K562 (cell line): ENCODE measurements at regions not wholly inside any gene's neighbourhood (a gene's known extent, or its start where the extent isn't known, plus 50 kb on each side); places are given as distances from the start of the nearest gene placed in this dataset.

Source experiments
- ATAC-seq: fragments of 200-7000 bp; cut with Tn5 transposase; 3 replicates; pipeline ENCODE4 v1.9.1; 2020; ENCODE audit warnings: moderate library complexity
- BruUV-seq: library from RNA; stranded (reverse); fragments of 400-500 nt; replicated peaks from 2 replicates; lab custom pipeline; 2021; lab: Mats Ljungman, UMichigan
- CTCF ChIA-PET: fragments of 300-600 bp; formaldehyde crosslinking; extraction: SDS; loops from one replicate; lab custom pipeline; 2021; ENCODE audit warnings: low intra/inter-chr PET ratio; lab: Yijun Ruan, JAX
- POLR2A ChIA-PET: fragments of 300-600, 350-650 bp; sonication (Branson Sonifier 250); formaldehyde crosslinking; extraction: SDS; loops from one replicate; lab custom pipeline; 2021; ENCODE audit warnings: antibody characterized with exemption, inconsistent platforms; lab: Yijun Ruan, JAX
- DNase-seq, 4 experiments: peaks; one replicate each; pipeline versions ENCODE4 v3.0.0 to v3.0.0-alpha.2; 2011 to 2018; ENCODE audit warnings: low spot score in 3 of 4, mixed read lengths in 3 of 4; ENCODE audit errors: extremely low read depth in 1 of 4
- FAIRE-seq: peaks from 2 replicates; lab custom pipeline; 2011; peaks lifted over from hg19 to GRCh38; lab: Jason Lieb, UNC
- H2AFZ ChIP-seq: 2 replicates; pipeline ENCODE4 v1.6.0; 2011; ENCODE audit warnings: low read depth, low read length, control low read depth, inconsistent platforms
- H3K27ac ChIP-seq: fragments of 200-600 bp; 3 replicates; pipeline ENCODE4 v1.8.0; 2011; ENCODE audit warnings: low read depth, mild to moderate bottlenecking, control low read depth, inconsistent platforms, low read length, moderate library complexity, mixed read lengths; ENCODE audit errors: extremely low read depth
- H3K27me3 ChIP-seq, 2 experiments: fragments of 300-600 bp in 1 of 2; 2 replicates in 1 of 2; 3 replicates in 1 of 2; pipeline versions ENCODE4 v1.6.0 to v1.8.0; 2011; ENCODE audit warnings: inconsistent platforms in 2 of 2, low read length in 2 of 2, mild to moderate bottlenecking in 1 of 2, mixed read lengths in 1 of 2, moderate library complexity in 1 of 2; ENCODE audit not compliant: control insufficient read depth in 2 of 2, insufficient read depth in 2 of 2
- H3K36me3 ChIP-seq: fragments of 300-600 bp; 3 replicates; pipeline ENCODE4 v1.8.0; 2011; ENCODE audit warnings: mild to moderate bottlenecking, low read length, inconsistent platforms; ENCODE audit not compliant: control insufficient read depth, insufficient read depth
- H3K4me1 ChIP-seq, 2 experiments: fragments of 200-600 bp in 1 of 2; replicated peaks in 1 of 2; 2 replicates in 1 of 2; 3 replicates in 1 of 2; pipeline versions ENCODE4 v1.5.1 to v1.8.0; 2011; ENCODE audit warnings: inconsistent platforms in 2 of 2, low read length in 2 of 2, mild to moderate bottlenecking in 1 of 2, mixed read lengths in 1 of 2, moderate library complexity in 1 of 2; ENCODE audit not compliant: control insufficient read depth in 2 of 2, insufficient read depth in 2 of 2
- H3K4me2 ChIP-seq: 2 replicates; pipeline ENCODE4 v1.6.1; 2011; ENCODE audit warnings: low read length, control low read depth, inconsistent platforms, mixed read lengths; ENCODE audit not compliant: insufficient read depth
- H3K4me3 ChIP-seq: fragments of 200-600 bp; sonication (generic), shearing (Covaris generic); 2 replicates; pipeline ENCODE4 v1.5.1; 2016; ENCODE audit warnings: control low read depth, inconsistent platforms
- H3K79me2 ChIP-seq: fragments of 200-600 bp; 3 replicates; pipeline ENCODE4 v1.8.0; 2011; ENCODE audit warnings: low read length, inconsistent platforms; ENCODE audit not compliant: control insufficient read depth, insufficient read depth
- H3K9ac ChIP-seq, 2 experiments: 2 replicates each; pipeline versions ENCODE4 v1.6.0 to v1.6.1; 2011; ENCODE audit warnings: low read depth in 2 of 2, low read length in 2 of 2, control low read depth in 1 of 2, inconsistent platforms in 1 of 2, mild to moderate bottlenecking in 1 of 2, mixed read lengths in 1 of 2; ENCODE audit not compliant: insufficient read depth in 1 of 2
- H3K9me1 ChIP-seq: one replicate; pipeline ENCODE4 v1.6.0; 2011; ENCODE audit warnings: inconsistent platforms, mild to moderate bottlenecking, low read length, moderate library complexity; ENCODE audit not compliant: control insufficient read depth, insufficient read depth
- H3K9me3 ChIP-seq: replicated peaks from 2 replicates; pipeline ENCODE4 v1.5.1; 2011; ENCODE audit warnings: low read depth, low read length, inconsistent platforms; ENCODE audit not compliant: control insufficient read depth, insufficient read depth
- H4K20me1 ChIP-seq: replicated peaks from 2 replicates; pipeline ENCODE4 v1.6.1; 2011; ENCODE audit warnings: low read length, inconsistent platforms, mixed read lengths; ENCODE audit not compliant: control insufficient read depth, insufficient read depth
- C11orf30 ChIP-seq: fragments of 450-650 bp; IDR thresholded peaks from 2 replicates; pipeline ENCODE4 v1.6.1; 2016; ENCODE audit warnings: low read depth, mild to moderate bottlenecking
- CAMTA2 ChIP-seq: fragments of 250-450 bp; sonication (Bioruptor Pico); conservative IDR thresholded peaks from 2 replicates; pipeline ENCODE4 v1.5.1; 2022
- CREBBP ChIP-seq: IDR thresholded peaks from one replicate; pipeline ENCODE4 v1.6.1; 2012; ENCODE audit warnings: low read depth, mild to moderate bottlenecking, control low read depth, inconsistent platforms, low read length
- ETS2 ChIP-seq: IDR thresholded peaks from 2 replicates; pipeline ENCODE4 v1.6.1; 2016; ENCODE audit warnings: borderline replicate concordance, missing genetic modification characterization, mild to moderate bottlenecking, moderate library complexity, missing compliant biosample characterization; ENCODE audit not compliant: poor library complexity, severe bottlenecking
- ETV5 ChIP-seq: sonication (generic); formaldehyde crosslinking; IDR thresholded peaks from 2 replicates; pipeline ENCODE4 v1.4.0; 2020; ENCODE audit warnings: low read depth, mild to moderate bottlenecking, missing genetic modification reagents
- MBD2 ChIP-seq: sonication (generic); IDR thresholded peaks from 2 replicates; pipeline ENCODE4 v1.6.1; 2016; ENCODE audit warnings: low read depth, borderline replicate concordance
- MYC ChIP-seq, 2 experiments: fragments of 250-450 bp in 1 of 2; sonication (Bioruptor Pico) in 1 of 2; IDR thresholded peaks; 2 replicates each; pipeline versions ENCODE4 v1.5.1 to v1.6.1; 2012 to 2021; ENCODE audit warnings: low read depth in 2 of 2, borderline replicate concordance in 1 of 2, improper control_type of control experiment in 1 of 2, low read length in 1 of 2, mild to moderate bottlenecking in 1 of 2, moderate library complexity in 1 of 2
- POLR2G ChIP-seq: fragments of 200-400 bp; formaldehyde crosslinking; IDR thresholded peaks from 2 replicates; pipeline ENCODE4 v1.6.1; 2017; ENCODE audit warnings: low read depth, mild to moderate bottlenecking, antibody characterized with exemption, low read length, moderate library complexity
- ZNF212 ChIP-seq: fragments of 450-650 bp; formaldehyde crosslinking; IDR thresholded peaks from 2 replicates; pipeline ENCODE4 v1.4.0; 2020; ENCODE audit warnings: mild to moderate bottlenecking
- WGBS: fragments of 100-300 bp; shearing (Covaris generic); methylation state at CpG from one replicate; pipeline ENCODE4 v1.1.6; 2016; ENCODE audit warnings: low coverage, mixed read lengths; ENCODE audit not compliant: insufficient coverage; ENCODE audit errors: missing lambda C conversion rate; 5-methylcytosine and 5-hydroxymethylcytosine counted together
- in situ Hi-C: fragments of 300-500 bp; cut with MboI; formaldehyde crosslinking; loops from 4 replicates; pipeline ENCODE4 v1.15.0; 2018; ENCODE audit warnings: inconsistent platforms, mixed read lengths
- intact Hi-C: fragments of 100-400 bp; cut with micrococcal nuclease; formaldehyde crosslinking; loops from 2 replicates; pipeline ENCODE4 v1.14.2; 2022
- TF ChIP-seq, protein P1 (sequence below): fragments of 450-650 bp; IDR thresholded peaks from 2 replicates; pipeline ENCODE4 v1.6.1; 2017; ENCODE audit warnings: antibody characterized with exemption
- TF ChIP-seq, protein P2 (sequence below): IDR thresholded peaks from 2 replicates; pipeline ENCODE4 v1.6.1; 2011; ENCODE audit not compliant: insufficient read length; ENCODE audit errors: extremely low read depth
- TF ChIP-seq, protein P3 (sequence below): sonication (generic); formaldehyde crosslinking; IDR thresholded peaks from 2 replicates; pipeline ENCODE4 v1.8.0; 2023; ENCODE audit warnings: mild to moderate bottlenecking, missing genetic modification reagents
- TF ChIP-seq, protein P4 (sequence below): fragments of 450-650 bp; formaldehyde crosslinking; IDR thresholded peaks from 2 replicates; pipeline ENCODE4 v1.4.0; 2022; ENCODE audit warnings: missing genetic modification characterization

DNA sequence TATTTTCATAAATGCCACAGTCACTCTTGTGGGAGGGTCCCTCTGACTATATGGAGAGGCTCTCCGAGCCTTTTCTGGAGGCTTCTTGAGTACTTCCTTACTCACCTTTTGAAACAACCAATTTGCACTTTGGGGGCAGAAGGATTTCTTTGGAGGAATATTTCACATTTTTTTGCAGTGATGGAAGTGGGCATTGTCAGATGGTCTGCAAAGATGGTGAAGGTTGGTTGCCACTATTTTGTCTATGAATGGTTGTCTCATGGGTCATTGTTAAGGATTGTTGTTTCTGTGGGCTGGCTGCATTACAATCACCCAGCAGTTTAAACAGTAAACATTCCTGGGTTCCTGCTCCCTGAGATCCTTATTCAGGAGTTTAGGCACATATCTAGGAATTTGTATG, 388.2 kb downstream of the TMEM135 start:
- FAIRE-seq (no peak), ATAC-seq (no peak), DNase-seq (no peak)
- no peak overlapping the region for H3K27ac ChIP-seq
- no peaks in the 10 kb centered on the region for H3K9me3 ChIP-seq
- ChIA-PET POLR2A (no interaction called here), CTCF (no interaction called here)
- no peak overlapping the region for H3K9ac ChIP-seq
- intact Hi-C loops (no loop called here), in situ Hi-C loops (loop anchor here (10.0 kb wide), 3 partner anchors 491 to 971 kb away; no protein-coding TSS in a partner anchor)
- H3K4me2 ChIP-seq: no peak overlapping the region
- H3K4me3 ChIP-seq: no peak overlapping the region
- no peaks in the 10 kb centered on the region for H3K79me2 ChIP-seq
- H4K20me1 ChIP-seq: 0 out of 2 replicates have a peak, but pooled peaks cover 3% of the 10 kb centered on the region
- no TSS peak for BruUV-seq
- H3K27me3 ChIP-seq: no peaks in the 10 kb centered on the region
- TF ChIP-seq, protein P1, sequence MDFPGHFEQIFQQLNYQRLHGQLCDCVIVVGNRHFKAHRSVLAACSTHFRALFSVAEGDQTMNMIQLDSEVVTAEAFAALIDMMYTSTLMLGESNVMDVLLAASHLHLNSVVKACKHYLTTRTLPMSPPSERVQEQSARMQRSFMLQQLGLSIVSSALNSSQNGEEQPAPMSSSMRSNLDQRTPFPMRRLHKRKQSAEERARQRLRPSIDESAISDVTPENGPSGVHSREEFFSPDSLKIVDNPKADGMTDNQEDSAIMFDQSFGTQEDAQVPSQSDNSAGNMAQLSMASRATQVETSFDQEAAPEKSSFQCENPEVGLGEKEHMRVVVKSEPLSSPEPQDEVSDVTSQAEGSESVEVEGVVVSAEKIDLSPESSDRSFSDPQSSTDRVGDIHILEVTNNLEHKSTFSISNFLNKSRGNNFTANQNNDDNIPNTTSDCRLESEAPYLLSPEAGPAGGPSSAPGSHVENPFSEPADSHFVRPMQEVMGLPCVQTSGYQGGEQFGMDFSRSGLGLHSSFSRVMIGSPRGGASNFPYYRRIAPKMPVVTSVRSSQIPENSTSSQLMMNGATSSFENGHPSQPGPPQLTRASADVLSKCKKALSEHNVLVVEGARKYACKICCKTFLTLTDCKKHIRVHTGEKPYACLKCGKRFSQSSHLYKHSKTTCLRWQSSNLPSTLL: no peak
- TF ChIP-seq MBD2 (no peak), CAMTA2 (CRISPR knock-in tag) (no peak), ETS2 (tag) (no peak), C11orf30 (no peak), ETV5 (no peak), POLR2G (no peak), ZNF212 (no peak), MYC (IDR thresholded peaks at IDR 0.05; ENCODE audit: low read depth, low read length) (no peak), MYC (CRISPR knock-in tag; IDR thresholded peaks at IDR 0.05; ENCODE audit: borderline replicate concordance, low read depth) (no peak), CREBBP (no peak)
- TF ChIP-seq, protein P2, sequence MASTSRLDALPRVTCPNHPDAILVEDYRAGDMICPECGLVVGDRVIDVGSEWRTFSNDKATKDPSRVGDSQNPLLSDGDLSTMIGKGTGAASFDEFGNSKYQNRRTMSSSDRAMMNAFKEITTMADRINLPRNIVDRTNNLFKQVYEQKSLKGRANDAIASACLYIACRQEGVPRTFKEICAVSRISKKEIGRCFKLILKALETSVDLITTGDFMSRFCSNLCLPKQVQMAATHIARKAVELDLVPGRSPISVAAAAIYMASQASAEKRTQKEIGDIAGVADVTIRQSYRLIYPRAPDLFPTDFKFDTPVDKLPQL: no peak
- TF ChIP-seq, protein P3, sequence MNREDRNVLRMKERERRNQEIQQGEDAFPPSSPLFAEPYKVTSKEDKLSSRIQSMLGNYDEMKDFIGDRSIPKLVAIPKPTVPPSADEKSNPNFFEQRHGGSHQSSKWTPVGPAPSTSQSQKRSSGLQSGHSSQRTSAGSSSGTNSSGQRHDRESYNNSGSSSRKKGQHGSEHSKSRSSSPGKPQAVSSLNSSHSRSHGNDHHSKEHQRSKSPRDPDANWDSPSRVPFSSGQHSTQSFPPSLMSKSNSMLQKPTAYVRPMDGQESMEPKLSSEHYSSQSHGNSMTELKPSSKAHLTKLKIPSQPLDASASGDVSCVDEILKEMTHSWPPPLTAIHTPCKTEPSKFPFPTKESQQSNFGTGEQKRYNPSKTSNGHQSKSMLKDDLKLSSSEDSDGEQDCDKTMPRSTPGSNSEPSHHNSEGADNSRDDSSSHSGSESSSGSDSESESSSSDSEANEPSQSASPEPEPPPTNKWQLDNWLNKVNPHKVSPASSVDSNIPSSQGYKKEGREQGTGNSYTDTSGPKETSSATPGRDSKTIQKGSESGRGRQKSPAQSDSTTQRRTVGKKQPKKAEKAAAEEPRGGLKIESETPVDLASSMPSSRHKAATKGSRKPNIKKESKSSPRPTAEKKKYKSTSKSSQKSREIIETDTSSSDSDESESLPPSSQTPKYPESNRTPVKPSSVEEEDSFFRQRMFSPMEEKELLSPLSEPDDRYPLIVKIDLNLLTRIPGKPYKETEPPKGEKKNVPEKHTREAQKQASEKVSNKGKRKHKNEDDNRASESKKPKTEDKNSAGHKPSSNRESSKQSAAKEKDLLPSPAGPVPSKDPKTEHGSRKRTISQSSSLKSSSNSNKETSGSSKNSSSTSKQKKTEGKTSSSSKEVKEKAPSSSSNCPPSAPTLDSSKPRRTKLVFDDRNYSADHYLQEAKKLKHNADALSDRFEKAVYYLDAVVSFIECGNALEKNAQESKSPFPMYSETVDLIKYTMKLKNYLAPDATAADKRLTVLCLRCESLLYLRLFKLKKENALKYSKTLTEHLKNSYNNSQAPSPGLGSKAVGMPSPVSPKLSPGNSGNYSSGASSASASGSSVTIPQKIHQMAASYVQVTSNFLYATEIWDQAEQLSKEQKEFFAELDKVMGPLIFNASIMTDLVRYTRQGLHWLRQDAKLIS: no peak
- TF ChIP-seq, protein P4, sequence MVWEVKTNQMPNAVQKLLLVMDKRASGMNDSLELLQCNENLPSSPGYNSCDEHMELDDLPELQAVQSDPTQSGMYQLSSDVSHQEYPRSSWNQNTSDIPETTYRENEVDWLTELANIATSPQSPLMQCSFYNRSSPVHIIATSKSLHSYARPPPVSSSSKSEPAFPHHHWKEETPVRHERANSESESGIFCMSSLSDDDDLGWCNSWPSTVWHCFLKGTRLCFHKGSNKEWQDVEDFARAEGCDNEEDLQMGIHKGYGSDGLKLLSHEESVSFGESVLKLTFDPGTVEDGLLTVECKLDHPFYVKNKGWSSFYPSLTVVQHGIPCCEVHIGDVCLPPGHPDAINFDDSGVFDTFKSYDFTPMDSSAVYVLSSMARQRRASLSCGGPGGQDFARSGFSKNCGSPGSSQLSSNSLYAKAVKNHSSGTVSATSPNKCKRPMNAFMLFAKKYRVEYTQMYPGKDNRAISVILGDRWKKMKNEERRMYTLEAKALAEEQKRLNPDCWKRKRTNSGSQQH (CRISPR knock-in tag): no peak
- no peaks in the 10 kb centered on the region for H3K4me1 ChIP-seq
- no peaks in the 10 kb centered on the region for H3K36me3 ChIP-seq
- H3K9me1 ChIP-seq: no peaks in the 10 kb centered on the region
- WGBS: 0% methylated on average over 1 of the region's 1 CpG
- no peak overlapping the region for H2AFZ ChIP-seq
